A549 (cell line): ENCODE measurements at regions not wholly inside any gene's neighbourhood (a gene's known extent, or its start where the extent isn't known, plus 50 kb on each side); places are given as distances from the start of the nearest gene placed in this dataset.

Source experiments
- BHLHE40 ChIP-seq: IDR thresholded peaks from 2 replicates; pipeline ENCODE4 v1.6.1; 2012; ENCODE audit warnings: low read depth, low read length, inconsistent platforms
- CEBPB ChIP-seq, 2 experiments: fragments of >200 bp in 1 of 2; sonication (Bioruptor Twin) in 1 of 2; formaldehyde crosslinking in 1 of 2; IDR thresholded peaks; 2 replicates each; pipeline ENCODE4 v1.6.1; 2012 to 2016
- CTCF ChIP-seq: fragments of >200 bp; sonication (Bioruptor Twin); formaldehyde crosslinking; IDR thresholded peaks from 3 replicates; pipeline ENCODE4 v1.5.1; 2016
- FOSL2 ChIP-seq, 2 experiments: fragments of 450-650 bp in 1 of 2; fragments of >200 bp in 1 of 2; sonication (Bioruptor Twin) in 1 of 2; formaldehyde crosslinking; IDR thresholded peaks; 2 replicates each; pipeline versions ENCODE4 v1.5.0 to v1.6.1; 2016 to 2020; ENCODE audit warnings: mild to moderate bottlenecking in 1 of 2, moderate library complexity in 1 of 2
- POLR2A ChIP-seq: IDR thresholded peaks from 2 replicates; pipeline ENCODE4 v1.6.1; 2012; ENCODE audit warnings: mild to moderate bottlenecking, low read length
- RAD21 ChIP-seq, 2 experiments: fragments of >200 bp in 1 of 2; sonication (Bioruptor Twin) in 1 of 2; formaldehyde crosslinking in 1 of 2; IDR thresholded peaks in 1 of 2; conservative IDR thresholded peaks in 1 of 2; 2 replicates in 1 of 2; 3 replicates in 1 of 2; pipeline ENCODE4 v1.6.1; 2012 to 2018; ENCODE audit warnings: inconsistent platforms in 1 of 2
- REST ChIP-seq: fragments of 200-600 bp; sonication (generic); IDR thresholded peaks from 2 replicates; pipeline ENCODE4 v1.6.1; 2016; ENCODE audit warnings: antibody characterized with exemption, mild to moderate bottlenecking, moderate library complexity
- RFX5 ChIP-seq: fragments of 450-650 bp; IDR thresholded peaks from 2 replicates; pipeline ENCODE4 v1.7.1; 2014; ENCODE audit warnings: antibody characterized with exemption, mild to moderate bottlenecking, moderate library complexity

- no peak for TF ChIP-seq REST
- no peak for TF ChIP-seq CTCF
- TF ChIP-seq FOSL2 (IDR thresholded peaks at IDR 0.05): no peak
- no peak for TF ChIP-seq FOSL2 (CRISPR knock-in tag; IDR thresholded peaks at IDR 0.05)
- TF ChIP-seq CEBPB (IDR thresholded peaks at IDR 0.05): no peak
- TF ChIP-seq RAD21 (conservative IDR thresholded peaks at IDR 0.05 in 1 of 2, IDR thresholded peaks at IDR 0.05 in 1 of 2): no peak
- no peak for TF ChIP-seq RFX5
- no peak for TF ChIP-seq POLR2A
- TF ChIP-seq BHLHE40: no peak
Measured at GRCh38 chr7:47094462-47094861, 487.4 kb downstream of the TNS3 start.
